ENCODE measurements at regions not wholly inside any gene's neighbourhood (a gene's known extent, or its start where the extent isn't known, plus 50 kb on each side); places are given as distances from the start of the nearest gene placed in this dataset.

- H3K4me3 ChIP-seq, result no peak overlapping the region
- H3K27ac ChIP-seq, result no peak overlapping the region
- no peak for TF ChIP-seq CTCF (IDR thresholded peaks at IDR 0.05)
- H3K4me1 ChIP-seq, result no peaks in the 10 kb centered on the region
- no peaks in the 10 kb centered on the region for H3K36me3 ChIP-seq
- ATAC-seq, result peak; percentile 14
- intact Hi-C loops (cut with DNase I), result no loop called here
- no peaks in the 10 kb centered on the region for H3K9me3 ChIP-seq
- H3K27me3 ChIP-seq, result no peaks in the 10 kb centered on the region
- DNase-seq, result peak; percentile 53
These were observed 485.6 kb upstream of the GRM3 start for GRCh38 chr7:86158111-86158510.

- intact Hi-C loops (cut with DNase I), result no loop called here
- no peaks in the 10 kb centered on the region for H3K4me1 ChIP-seq
- ATAC-seq, result no peak
These were observed 488.1 kb upstream of the GRM3 start for GRCh38 chr7:86155623-86156022.

GRCh38 chr7:86152926-86153325, 490.8 kb upstream of the GRM3 start:
- Histone ChIP-seq H3K4me1 (no peaks in the 10 kb centered on the region), H3K36me3 (no peaks in the 10 kb centered on the region), H3K27ac (no peak overlapping the region), H3K9me3 (no peaks in the 10 kb centered on the region), H3K27me3 (no peaks in the 10 kb centered on the region), H3K4me3 (no peak overlapping the region)
- TF ChIP-seq CTCF (IDR thresholded peaks at IDR 0.05), result no peak
- intact Hi-C loops (cut with DNase I), result no loop called here
- ATAC-seq (no peak), DNase-seq (no peak)

More at GRCh38 chr7:86155623-86156022, 488.1 kb upstream of the GRM3 start:
- Histone ChIP-seq H3K27me3 (no peaks in the 10 kb centered on the region), H3K27ac (no peak overlapping the region), H3K36me3 (no peaks in the 10 kb centered on the region), H3K9me3 (no peaks in the 10 kb centered on the region), H3K4me3 (no peak overlapping the region)
- no peak for TF ChIP-seq CTCF (IDR thresholded peaks at IDR 0.05)
- DNase-seq, result no peak

GRCh38 chr7:86149024-86149665, 494.6 kb upstream of the GRM3 start:
- no peak overlapping the region for H3K27ac ChIP-seq

GRCh38 chr7:86148501-86148900, 495.2 kb upstream of the GRM3 start:
- ATAC-seq (no peak), DNase-seq (no peak)
- Histone ChIP-seq H3K27ac (no peak overlapping the region), H3K36me3 (no peaks in the 10 kb centered on the region), H3K4me3 (no peak overlapping the region), H3K27me3 (no peaks in the 10 kb centered on the region), H3K9me3 (no peaks in the 10 kb centered on the region), H3K4me1 (no peaks in the 10 kb centered on the region)
- intact Hi-C loops (cut with DNase I), result no loop called here
- TF ChIP-seq CTCF (IDR thresholded peaks at IDR 0.05), result no peak

More at GRCh38 chr7:86149024-86149665, 494.6 kb upstream of the GRM3 start:
- H3K9me3 ChIP-seq, result no peaks in the 10 kb centered on the region
- no peak for DNase-seq
- no peaks in the 10 kb centered on the region for H3K36me3 ChIP-seq
- ATAC-seq, result no peak
- no peaks in the 10 kb centered on the region for H3K4me1 ChIP-seq
- intact Hi-C loops (cut with DNase I), result no loop called here
- H3K4me3 ChIP-seq, result no peak overlapping the region
- no peaks in the 10 kb centered on the region for H3K27me3 ChIP-seq
- no peak for TF ChIP-seq CTCF (IDR thresholded peaks at IDR 0.05)

- no peaks in the 10 kb centered on the region for H3K9me3 ChIP-seq
- H3K27ac ChIP-seq, result no peak overlapping the region
- no peaks in the 10 kb centered on the region for H3K27me3 ChIP-seq
- ATAC-seq, result no peak
- H3K36me3 ChIP-seq, result no peaks in the 10 kb centered on the region
- TF ChIP-seq CTCF (IDR thresholded peaks at IDR 0.05), result no peak
- no peak for DNase-seq
- H3K4me1 ChIP-seq, result no peaks in the 10 kb centered on the region
- intact Hi-C loops (cut with DNase I), result no loop called here
- no peak overlapping the region for H3K4me3 ChIP-seq
These were observed 506.4 kb upstream of the GRM3 start for GRCh38 chr7:86137343-86137742.

Data from upper lobe of right lung (tissue), 1 donor.